CD4-positive, alpha-beta T cell treated with Interleukin-4 for 4 hours (primary cell): ENCODE measurements at regions not wholly inside any gene's neighbourhood (a gene's known extent, or its start where the extent isn't known, plus 50 kb on each side); places are given as distances from the start of the nearest gene placed in this dataset.

Source experiments
- DNase-seq: peaks from one replicate; pipeline ENCODE4 v3.0.0-alpha.2; 2020

DNA sequence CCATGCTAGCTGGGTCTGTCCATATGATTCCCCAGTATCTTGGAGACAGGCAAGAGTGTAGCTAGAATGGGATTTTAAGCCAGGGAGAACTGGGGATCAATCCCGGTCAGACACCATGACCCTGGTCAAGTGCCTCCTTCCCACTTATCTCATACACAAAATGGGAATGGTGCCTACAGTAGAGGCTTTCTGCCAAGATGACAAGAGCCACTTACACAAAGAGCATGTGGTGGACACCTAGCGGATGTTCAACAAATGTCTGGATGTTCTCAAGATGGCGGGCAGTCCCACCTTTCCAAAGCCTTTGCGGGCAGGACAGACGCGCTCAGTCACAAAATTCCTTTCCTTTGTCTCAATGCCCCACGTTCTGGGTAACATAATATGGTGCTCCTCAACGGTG lies 57.3 kb downstream of the MAF start:
- DNase-seq = no peak

- DNase-seq = no peak
Measured at GRCh38 chr16:79542237-79542774, 58.2 kb downstream of the MAF start.

DNA sequence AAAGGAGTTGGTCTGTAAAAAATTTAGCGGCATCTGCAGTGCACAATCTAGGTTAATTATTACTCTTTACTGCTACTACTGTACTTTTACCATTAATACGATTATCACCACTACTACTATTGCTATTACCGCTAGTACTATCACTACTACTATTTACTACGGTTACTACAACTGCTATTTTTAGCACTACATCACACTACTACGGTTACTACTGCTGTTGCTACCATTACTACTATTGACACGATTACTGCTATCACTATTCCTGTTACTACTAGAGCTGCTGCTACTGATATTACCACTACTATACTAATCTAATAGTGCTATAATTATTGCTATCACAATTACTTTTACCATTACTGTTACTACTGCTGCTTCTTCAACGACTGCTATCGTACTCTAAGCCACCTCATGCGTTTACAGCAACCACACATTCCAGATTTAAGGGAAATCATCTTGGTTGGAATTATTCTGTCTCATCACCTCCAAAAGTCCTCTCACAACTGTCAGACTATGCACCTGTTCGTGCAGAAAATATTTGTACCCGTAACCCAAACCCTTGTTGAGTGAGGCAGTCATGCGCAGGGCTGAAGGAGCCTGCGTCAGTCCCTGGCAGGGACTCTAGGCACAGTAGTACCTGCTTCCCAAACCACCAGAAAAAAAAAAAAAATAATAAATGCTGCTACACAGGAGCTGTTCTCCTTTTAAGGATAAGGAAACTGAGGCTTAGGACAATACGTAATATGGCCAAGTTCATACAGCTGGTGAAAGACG lies 59.5 kb downstream of the MAF start:
- no peak for DNase-seq

GRCh38 chr16:79537584-79537983 lies 63.0 kb downstream of the MAF start:
- DNase-seq = no peak

DNA sequence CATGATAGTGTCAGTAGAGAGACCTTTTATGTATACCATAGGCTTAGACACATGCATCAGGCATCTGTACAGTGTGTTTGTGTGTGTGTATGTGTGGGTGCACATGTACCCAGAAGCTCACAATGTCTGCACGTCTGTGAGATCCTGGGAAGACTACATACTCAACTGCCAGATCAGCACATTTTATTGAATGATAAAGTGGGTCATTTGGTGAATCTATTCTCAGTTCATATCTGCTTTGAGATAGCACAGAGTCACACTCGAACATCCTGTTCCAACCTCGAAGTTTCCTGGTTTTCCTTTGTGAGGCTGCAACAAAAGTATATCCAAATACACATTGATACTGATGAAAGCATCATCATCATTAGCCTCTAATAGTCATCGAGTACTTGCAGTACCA lies 63.6 kb downstream of the MAF start:
- no peak for DNase-seq

DNA sequence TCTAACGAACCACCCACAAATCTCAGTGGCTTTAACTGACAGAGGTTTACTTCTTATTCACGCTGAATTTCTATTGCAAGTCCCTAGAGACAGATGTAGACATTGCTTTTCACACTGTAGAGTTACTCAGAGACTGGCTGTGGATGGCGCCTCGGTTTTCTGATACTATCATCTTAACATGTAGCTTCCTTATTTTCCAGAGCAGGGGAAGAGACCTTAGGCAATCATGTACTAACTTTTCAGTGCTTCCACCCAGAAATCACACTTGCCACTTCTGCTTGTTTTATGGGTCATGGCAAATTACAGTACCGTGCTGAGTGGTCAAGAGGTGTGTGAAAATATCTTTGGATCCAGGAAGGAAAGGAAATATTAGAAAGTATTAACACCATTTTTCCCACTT lies 65.4 kb downstream of the MAF start:
- peak; percentile 2 for DNase-seq

- no peak for DNase-seq
Measured at GRCh38 chr16:79534143-79534542, 66.4 kb downstream of the MAF start.

DNA sequence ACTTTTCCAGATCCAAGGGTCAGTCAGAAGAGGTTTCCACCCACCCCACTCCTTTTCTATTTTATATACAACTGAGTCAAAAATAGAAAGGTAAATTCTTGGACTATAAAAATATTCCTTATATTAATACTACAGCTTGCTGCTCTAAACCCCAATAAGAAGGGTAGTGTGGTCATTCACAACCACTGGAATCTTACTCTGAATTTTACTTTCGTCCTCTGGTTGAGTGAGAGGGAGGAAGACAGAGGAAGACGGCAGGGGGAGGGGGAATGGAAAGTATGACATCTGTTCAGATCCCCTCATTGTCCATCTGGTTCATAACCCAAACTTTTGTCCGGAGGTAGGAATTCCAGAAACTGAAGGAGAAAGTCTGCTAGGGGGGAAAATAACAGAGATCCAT lies 67.2 kb downstream of the MAF start:
- no peak for DNase-seq

DNA sequence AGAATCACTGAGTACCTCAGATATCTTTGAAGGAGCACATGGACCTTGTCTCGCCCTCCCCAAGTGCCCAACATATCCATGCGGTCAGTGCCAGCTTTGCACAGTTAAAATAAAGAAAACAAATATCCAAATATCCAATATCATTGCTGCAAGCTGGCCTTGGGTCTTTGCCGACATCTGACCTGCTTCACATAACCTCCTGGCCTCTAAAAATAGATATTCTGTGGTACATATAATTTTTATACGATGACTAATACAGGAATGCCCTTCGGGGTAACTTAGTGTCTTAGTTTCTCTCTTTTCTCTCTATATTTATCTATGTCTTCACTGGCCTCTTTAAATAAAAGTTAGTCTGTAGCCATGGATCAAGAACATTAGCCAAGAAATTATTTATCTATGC lies 67.8 kb downstream of the MAF start:
- DNase-seq = no peak

- no peak for DNase-seq
Measured at GRCh38 chr16:79532273-79532672, 68.3 kb downstream of the MAF start.

GRCh38 chr16:79528338-79528737 lies 72.2 kb downstream of the MAF start:
- no peak for DNase-seq

- no peak for DNase-seq
Measured at GRCh38 chr16:79523971-79524370, 76.6 kb downstream of the MAF start.

DNA sequence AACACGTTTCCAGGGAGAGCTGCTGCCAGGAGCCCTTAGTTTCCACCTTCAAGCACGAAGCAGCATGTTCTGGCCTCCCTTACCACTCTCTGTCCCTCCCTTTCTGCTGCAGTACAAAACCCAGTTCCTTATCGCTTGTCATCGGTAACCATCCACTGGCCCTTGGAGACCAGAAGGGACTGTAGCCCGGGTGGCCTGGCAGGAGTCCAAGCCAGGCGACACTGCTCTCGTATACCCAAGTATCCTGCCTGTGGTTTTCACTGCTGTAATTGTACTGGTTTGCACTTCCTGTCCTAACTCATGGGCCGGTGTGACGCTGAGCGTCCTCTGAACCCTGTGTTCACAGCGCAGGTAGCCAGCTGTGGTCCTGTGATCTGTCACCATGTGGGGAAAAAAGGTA lies 81.1 kb downstream of the MAF start:
- no peak for DNase-seq

DNA sequence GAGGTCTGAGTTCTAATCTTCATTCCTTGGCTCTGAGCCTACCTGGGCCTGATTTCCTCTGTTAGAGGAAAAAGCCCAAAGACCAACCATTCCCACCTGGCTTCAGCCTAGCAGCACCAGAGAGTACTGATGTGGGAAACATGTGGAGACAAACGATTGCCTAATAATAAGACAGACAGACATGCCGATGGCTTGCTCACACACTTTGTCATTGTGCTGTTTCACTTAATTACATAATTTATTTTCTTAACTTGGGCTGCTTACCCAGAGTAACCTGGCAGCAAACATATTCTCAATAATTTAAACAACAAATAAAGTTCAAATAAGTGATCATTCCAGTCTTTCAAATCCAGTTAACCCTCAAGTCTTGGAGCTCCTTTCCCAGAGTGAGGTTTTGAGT lies 83.4 kb downstream of the MAF start:
- DNase-seq = no peak

GRCh38 chr16:79510879-79511278 lies 89.7 kb downstream of the MAF start:
- DNase-seq = no peak

DNA sequence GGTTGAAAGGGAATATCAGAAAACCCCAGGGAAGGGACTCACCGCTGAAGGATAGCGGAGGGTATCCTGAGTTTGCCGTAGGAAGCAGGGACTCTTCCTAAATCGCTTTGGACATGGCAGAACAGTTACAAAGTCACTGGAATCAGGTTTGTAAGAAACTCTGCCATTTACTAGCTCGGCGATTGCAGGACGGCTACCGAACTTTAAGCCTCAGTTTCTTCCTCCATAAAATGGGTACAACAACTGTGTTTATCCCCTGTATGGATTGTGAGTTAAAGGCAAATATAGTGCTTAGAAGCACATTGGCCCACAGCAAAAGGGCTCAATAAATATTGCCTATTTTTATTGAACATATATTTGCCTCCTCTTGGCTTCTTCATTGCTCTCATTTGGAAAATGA lies 90.6 kb downstream of the MAF start:
- DNase-seq = no peak

- no peak for DNase-seq
Measured at GRCh38 chr16:79509211-79509631, 91.3 kb downstream of the MAF start.

GRCh38 chr16:79508294-79508693 lies 92.2 kb downstream of the MAF start:
- DNase-seq = no peak

DNA sequence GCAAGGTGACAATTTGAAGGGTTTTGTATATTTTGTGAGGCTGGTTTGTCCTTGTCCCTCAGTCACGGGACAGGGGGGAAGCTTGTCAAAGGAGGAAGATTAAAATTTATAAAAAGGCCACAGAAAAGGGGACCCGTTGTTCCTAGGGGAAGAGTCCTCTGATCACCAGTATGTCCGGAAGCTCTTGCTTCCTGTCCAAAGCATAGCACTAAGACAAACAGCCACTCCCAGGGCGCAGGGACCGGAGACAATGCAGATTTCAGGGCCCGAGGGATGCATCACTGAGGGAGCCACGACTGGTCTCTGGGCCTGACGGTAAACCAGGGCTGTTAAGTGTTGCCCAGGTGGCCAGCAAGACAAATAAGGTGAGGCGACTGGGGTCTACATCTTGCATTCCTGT lies 95.2 kb downstream of the MAF start:
- no peak for DNase-seq

DNA sequence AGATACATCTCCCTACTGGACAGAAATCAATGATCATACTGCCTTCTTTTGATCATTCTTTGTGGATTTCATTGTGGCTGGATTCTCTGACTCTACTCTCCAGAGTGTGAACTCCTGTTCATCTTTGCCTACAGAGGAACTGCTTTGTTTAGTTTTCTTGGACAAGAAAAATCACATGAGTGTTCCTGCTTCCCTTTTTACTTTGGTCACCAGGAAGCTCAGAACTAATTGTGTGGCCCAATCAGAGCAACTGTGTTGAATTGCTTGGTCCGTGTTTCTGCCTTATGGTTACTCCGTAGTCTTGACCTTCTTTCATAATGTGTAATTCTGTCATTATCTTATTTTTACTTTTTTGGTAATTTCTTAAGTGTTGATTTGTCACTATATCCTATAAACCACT lies 97.0 kb downstream of the MAF start:
- DNase-seq = no peak

DNA sequence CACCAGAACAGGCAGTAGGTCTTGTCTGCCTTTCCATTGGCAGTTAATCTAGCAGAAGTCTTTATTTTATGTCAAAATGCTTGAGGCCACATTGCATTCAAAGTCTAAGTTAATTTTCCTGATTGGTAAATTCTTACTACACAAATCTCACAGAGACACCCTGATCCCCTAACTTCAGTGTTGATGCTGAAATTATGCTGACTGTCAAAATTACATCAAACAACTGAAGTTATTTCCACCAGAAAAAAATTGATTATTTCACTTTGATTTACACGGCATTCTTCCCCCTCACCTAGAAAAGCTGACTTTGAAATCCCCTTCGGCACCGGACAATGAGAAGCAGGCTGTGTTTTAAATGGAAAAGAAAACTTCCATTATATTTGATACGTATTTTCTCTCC lies 99.1 kb downstream of the MAF start:
- no peak for DNase-seq

- DNase-seq = no peak
Measured at GRCh38 chr16:79500866-79501265, 99.7 kb downstream of the MAF start.

DNA sequence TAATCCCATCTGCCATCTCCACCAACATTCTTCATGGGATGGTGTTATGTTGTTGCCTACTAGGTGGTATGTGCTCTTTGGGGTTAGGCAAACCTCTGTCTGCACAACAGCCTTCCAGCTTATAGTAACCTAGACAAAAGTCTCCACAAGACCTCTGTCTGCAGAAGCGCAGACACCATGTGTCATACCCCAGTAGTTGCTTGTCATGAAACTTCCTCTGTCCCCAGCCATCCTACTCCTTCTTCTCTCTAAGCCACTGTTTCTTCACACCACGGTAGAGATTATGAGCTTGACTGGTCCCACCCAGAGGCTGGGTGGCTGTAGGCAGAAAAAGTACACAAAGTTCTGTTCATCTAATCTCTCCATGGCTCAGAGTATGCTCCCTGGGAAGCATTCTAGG lies 100.3 kb downstream of the MAF start:
- no peak for DNase-seq

- no peak for DNase-seq
Measured at GRCh38 chr16:79498928-79499327, 101.6 kb downstream of the MAF start.
